MV-4-11 (cell line): ENCODE measurements at regions not wholly inside any gene's neighbourhood (a gene's known extent, or its start where the extent isn't known, plus 50 kb on each side); places are given as distances from the start of the nearest gene placed in this dataset.
"Not testable (repeated sequence)": the region's sequence is repeated elsewhere in the genome, so short reads cannot be mapped to it uniquely, and the experiment has no call there.

ENCODE experiments used
- DNase-seq: peaks from one replicate; lab custom pipeline; 2025; lab: John Stamatoyannopoulos, UW

GRCh38 chr4:151459375-151459774 lies 50.4 kb downstream of the FHIP1A start:
- no peak for DNase-seq

DNA sequence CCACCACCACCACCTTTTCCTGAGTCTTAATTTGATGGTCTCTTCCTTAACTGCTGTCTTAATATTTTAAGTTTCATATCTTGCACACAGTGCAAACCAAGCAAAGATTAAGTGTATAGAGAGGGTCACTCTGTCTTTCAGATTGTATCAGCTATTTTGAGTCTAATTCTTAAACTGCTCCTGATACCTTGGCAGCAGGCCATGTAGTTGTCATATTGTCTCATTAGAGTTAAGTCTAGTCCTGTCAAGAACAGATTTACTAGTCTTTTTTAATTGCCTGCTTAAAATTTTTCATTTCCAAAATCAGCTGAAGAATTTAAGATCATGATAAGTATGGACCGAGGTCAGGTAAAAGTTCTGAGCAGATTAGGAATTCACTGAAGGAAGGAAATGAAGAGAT lies 51.5 kb downstream of the FHIP1A start:
- no peak for DNase-seq

DNA sequence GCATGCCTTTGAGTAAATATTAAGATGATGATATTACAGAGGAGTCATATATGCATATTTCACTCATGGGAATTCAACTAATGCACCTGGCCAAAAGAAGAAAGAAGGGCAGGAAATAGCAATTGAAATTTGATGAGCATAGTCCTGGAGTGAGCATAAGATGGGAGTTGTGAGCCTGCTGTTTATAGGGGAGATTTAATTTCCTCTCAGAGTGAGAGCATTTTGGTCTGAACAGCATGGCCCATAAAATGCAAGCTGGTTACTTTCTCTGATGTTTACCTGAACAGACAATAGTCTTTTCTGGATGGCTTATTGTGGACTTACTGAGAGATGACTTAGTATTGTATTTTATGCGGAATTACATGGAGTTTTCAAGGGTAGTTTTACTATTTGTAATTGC lies 53.6 kb downstream of the FHIP1A start:
- DNase-seq, result no peak

DNA sequence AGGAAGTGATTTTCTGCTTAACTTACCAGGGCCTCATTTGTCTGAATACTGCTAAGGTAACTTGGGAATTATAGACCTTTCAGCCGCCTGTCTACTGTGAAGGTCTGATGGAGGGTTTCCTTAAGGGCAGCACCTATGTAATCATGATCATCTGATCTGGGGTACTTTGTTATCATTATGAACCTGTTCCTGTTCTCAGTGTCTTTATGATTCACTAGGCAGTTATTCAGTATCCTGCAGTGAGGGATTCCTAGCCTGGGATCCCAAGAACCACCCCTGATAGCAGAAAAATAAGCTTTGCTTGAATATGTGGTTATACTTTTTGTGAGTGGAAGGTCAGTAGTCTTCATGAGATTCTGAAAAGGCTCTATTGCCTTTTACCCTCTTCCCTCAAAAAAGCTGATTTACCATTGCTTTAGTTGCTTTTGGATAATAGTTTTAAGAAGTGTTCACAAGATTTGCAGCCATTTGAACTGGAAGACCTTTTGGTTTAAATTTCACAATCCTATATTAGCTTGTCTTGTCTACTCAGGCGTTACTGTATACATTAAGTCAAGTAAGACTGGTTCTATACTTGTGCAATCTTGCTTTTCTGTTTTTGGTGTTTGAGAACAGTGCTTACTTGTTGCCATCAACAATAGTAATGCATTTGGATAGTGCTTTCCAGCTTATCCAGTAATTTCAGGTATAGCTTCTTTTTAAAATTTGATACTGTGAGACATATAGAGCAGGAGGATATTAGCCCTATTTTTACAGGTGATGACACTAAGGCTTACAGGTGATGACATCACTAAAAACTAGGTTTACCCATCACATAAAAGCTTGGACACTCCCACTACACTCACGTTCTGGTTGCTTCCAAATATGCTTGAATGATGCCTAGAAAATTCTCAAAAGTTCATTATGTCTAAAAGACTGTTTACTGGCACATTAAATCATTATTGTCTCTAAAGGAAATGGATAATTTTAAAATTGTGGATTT lies 60.0 kb downstream of the FHIP1A start:
- DNase-seq, result no peak

- no peak for DNase-seq
Measured at GRCh38 chr4:151469970-151470369, 61.0 kb downstream of the FHIP1A start.

DNA sequence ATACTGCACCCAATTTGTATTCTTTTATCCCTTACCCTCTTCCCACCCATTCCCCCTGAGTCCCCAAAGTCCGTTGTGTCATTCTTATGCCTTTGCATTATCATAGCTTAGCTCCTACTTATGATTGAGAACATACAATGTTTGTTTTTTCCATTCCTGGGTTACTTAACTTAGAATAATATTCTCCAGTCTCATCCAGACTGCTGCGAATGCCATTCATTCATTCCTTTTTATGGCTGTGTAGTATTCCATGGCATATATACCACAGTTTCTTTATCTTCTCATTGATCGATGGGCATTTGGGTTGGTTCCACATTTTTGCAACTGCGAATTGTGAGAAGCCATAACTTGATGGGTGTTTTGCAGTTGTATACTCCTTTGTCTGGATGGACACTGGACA lies 62.8 kb downstream of the FHIP1A start:
- DNase-seq, result no peak

DNA sequence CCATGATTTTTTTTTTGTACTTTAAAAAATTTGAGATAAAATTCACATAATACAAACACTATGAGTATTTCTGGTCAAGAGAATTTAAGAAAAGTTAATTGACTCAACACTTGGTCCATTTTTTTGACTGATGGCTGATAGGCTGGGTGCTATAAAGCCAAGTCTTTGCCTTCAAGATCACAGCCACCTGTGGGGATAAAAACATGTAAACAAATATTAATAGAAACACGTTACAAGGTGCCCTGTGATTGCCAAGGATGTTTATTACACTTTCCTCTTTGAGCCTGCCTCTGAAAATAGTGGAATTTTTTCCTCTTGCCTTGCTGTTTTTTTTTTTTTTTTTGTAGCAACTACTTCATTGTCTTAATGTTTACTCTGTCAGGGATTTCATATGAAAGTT lies 63.3 kb downstream of the FHIP1A start:
- no peak for DNase-seq

- DNase-seq, result no peak
Measured at GRCh38 chr4:151472711-151473110, 63.7 kb downstream of the FHIP1A start.

GRCh38 chr4:151473521-151474097 lies 64.6 kb downstream of the FHIP1A start:
- DNase-seq, result no peak

- DNase-seq, result no peak
Measured at GRCh38 chr4:151475035-151475714, 66.2 kb downstream of the FHIP1A start.

GRCh38 chr4:151481813-151482212 lies 72.8 kb downstream of the FHIP1A start:
- DNase-seq, result no peak

DNA sequence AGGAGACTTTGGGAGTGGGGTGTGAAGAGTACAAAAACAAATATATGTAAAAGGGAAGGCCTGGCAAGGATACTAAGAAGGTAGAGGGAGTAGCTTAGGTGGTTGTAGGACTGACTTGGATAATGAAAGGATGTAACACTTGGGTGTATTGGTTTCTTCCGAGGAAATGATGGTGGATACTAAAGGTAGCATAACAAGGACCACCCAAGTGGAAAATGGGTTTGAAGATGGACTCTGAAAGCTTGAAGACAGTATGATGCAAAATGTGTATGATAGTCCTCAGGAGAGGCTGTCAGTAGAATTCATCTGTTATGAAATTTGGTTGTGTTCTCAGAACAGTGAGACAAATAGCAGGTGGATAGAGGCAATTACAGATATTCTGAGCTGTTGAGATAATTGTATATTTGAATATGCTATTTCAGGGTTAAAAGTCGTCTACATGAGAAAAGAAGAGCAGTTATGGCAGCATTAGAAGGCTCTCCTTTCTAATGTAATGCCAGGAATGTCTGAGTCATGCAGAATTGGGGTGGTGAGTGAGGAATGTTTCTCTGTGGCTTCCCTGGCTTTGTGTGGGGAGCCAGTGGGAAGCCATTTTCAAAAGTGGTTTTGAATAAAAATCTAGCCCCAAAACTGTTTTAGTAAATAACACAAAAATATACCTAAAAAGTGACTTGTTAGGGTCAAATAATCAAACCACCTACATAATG lies 75.6 kb downstream of the FHIP1A start:
- no peak for DNase-seq

- no peak for DNase-seq
Measured at GRCh38 chr4:151485541-151486131, 76.7 kb downstream of the FHIP1A start.

- no peak for DNase-seq
Measured at GRCh38 chr4:151486168-151486567, 77.2 kb downstream of the FHIP1A start.

DNA sequence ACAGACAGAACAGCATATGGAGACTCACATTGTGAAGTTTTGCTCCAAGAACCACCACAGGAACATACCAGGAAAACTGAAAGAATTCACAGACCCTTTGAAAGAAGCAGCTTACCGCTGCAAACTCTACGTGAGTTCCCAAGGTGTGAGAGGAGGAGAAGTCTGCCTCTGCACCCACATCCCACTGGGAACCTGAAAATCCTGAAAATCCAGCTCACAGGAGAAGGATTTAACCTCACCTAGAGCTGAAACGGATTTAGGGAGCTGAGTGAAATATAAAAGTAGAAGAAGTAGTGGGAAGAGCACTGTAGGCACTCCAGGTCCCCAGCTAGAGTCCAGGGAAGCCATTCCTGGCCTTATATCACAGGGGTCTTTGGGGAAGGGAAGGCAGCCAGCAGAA lies 80.0 kb downstream of the FHIP1A start:
- DNase-seq, result no peak

DNA sequence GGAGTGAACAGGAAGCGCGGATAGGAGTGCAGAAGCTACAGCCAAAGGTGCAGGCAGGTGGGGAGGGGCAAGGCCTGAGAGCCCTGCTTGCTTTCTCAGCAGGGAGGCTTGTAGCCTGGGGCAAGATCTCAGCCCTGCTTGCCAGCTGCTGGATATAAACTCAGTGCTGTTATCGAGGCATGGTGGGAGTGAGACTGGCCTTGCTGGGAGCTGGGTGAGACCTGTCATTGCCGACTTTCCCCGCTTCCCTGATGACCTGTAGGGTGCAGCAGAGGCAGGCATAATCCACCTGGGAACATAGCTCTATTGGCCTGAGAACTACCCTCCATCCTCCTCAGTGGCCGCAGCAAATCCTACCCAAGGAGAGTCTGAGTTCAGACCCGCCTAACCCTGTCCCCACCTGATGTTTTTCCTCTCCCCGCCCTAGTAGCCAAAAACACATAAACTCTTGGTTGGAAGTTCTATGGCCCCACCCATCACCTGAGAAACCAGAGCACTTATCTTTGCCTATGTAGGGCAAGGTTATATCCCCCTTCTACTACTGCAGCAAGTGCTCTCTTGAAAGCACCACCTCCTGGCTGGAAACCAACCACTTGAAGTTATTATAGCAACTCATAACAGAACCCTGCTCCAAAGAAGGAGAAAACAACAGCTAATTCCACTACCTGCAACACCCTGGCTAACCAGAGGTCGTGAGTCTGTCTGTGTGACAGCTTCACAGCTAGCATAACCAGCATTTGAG lies 80.7 kb downstream of the FHIP1A start:
- DNase-seq, result no peak

GRCh38 chr4:151495612-151496011 lies 86.6 kb downstream of the FHIP1A start:
- DNase-seq, result not testable (repeated sequence)

DNA sequence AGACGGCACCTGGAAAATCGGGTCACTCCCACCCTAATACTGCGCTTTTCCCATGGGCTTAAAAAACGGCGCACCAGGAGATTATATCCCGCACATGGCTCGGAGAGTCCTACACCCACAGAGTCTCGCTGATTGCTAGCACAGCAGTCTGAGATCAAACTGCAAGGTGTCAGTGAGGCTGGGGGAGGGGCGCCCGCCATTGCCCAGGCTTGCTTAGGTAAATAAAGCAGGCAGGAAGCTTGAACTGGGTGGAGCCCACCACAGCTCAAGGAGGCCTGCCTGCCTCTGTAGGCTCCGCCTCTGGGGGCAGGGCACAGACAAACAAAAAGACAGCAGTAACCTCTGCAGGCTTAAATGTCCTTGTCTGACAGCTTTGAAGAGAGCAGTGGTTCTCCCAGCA lies 102.6 kb downstream of the FHIP1A start:
- DNase-seq, result not testable (repeated sequence)

DNA sequence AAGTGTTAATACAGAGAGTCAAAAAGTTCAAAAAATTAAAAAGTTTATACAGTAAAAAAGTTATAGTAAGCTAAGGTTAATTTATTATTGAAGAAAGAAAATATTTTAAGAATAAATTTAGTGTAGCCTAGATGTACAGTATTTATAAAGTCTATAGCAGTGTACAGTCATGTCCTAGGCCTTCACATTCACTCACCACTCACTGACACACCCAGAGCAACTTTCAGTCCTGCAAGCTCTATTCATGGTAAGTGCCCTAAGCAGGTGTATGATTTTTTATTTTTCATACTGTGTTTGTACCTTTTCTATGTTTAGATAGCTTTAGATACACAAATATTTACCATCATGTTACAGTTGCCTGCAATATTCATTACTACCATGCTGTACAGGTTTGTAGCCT lies 108.9 kb downstream of the FHIP1A start:
- DNase-seq, result no peak

DNA sequence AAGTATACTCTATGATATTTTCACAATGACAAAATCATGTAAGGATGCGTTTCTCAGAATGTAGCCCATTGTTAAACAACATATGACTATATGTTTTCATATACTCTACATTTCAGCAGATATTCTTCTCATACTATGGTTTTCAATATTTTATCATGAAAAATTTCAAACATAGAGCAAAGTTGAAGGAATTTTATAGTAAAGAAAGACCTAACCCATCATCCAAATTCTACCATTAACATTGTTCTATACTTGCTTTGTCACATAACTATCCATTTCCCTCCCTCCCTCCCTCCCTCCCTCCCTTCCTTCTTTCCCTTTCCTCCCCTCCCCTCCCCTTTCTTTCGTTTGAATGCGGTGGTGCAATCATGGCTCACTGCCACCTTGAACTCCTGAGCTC lies 109.4 kb downstream of the FHIP1A start:
- DNase-seq, result no peak

DNA sequence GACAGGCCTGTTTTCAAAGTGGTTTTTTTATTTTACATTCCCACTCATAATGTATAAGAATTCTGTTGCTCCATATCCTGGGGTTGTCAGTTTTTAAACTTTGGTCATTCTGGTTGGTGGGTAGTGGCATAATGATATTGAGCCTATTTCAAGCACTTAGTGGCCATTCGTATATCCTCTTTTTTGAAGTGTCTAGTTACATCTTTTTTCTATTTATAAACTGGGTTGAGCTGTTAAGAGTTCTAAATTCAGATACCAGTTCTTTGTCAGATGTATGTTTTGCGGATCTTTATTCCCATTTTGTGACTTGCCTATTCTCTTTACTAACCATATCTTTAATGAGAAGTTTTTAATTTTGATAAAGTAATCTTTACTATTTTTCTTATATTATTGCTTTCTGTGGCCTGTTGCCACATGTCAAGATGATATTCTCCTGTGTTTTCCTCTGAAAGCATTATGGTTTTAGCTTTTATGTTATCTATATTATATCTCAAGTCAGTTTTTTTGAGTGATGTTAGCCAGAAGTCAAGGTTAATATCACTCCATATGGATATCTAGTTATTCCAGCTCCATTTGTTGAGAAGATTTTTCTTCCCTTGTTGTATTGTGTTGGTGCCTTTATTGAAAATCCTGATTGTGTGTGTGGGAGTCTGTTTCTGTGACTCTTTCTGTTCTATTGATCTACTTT lies 110.9 kb downstream of the FHIP1A start:
- peak; percentile 82 for DNase-seq
